T-helper 17 cell (primary cell): ENCODE measurements at regions not wholly inside any gene's neighbourhood (a gene's known extent, or its start where the extent isn't known, plus 50 kb on each side); places are given as distances from the start of the nearest gene placed in this dataset.

ENCODE experiments used
- ATAC-seq: fragments of 150-1000 bp; cut with Tn5 transposase; 2 replicates; pipeline ENCODE4 v1.10.0; 2021; ENCODE audit warnings: mild to moderate bottlenecking, moderate library complexity
- DNase-seq, 3 donors: peaks; one replicate each; pipeline versions ENCODE4 v3.0.0 to v3.0.0-alpha.2; 2020 to 2021
- H3K9me3 ChIP-seq: one replicate; pipeline ENCODE4 v1.7.0; 2013; ENCODE audit warnings: low read length, mild to moderate bottlenecking; ENCODE audit not compliant: control insufficient read depth, poor library complexity, severe bottlenecking
- H3K27ac Mint-ChIP-seq: one replicate; pipeline ENCODE4 v1.8.0; 2022; ENCODE audit warnings: mild to moderate bottlenecking, moderate library complexity, mixed read lengths
- H3K27me3 Mint-ChIP-seq: one replicate; pipeline ENCODE4 v1.8.0; 2022; ENCODE audit warnings: mixed read lengths
- H3K36me3 Mint-ChIP-seq: one replicate; pipeline ENCODE4 v1.8.0; 2022; ENCODE audit warnings: low read depth, mixed read lengths
- H3K4me1 Mint-ChIP-seq: one replicate; pipeline ENCODE4 v1.8.0; 2022; ENCODE audit warnings: mild to moderate bottlenecking, mixed read lengths
- H3K4me3 Mint-ChIP-seq: one replicate; pipeline ENCODE4 v1.8.0; 2022; ENCODE audit warnings: mild to moderate bottlenecking, moderate library complexity, mixed read lengths

- no peak overlapping the region for H3K27ac Mint-ChIP-seq
- H3K4me1 Mint-ChIP-seq = no peaks in the 10 kb centered on the region
- DNase-seq (no peak), ATAC-seq (no peak)
- H3K27me3 Mint-ChIP-seq = no peaks in the 10 kb centered on the region
- H3K9me3 ChIP-seq = peaks cover 2% of the 10 kb centered on the region
- no peaks in the 10 kb centered on the region for H3K36me3 Mint-ChIP-seq
- H3K4me3 Mint-ChIP-seq = no peak overlapping the region
Measured at GRCh38 chr19:28238270-28238820, 974.6 kb downstream of the UQCRFS1 start.

GRCh38 chr19:28235606-28236125, 977.3 kb downstream of the UQCRFS1 start:
- H3K36me3 Mint-ChIP-seq = no peaks in the 10 kb centered on the region
- no peak overlapping the region for H3K4me3 Mint-ChIP-seq
- ATAC-seq (no peak), DNase-seq (no peak)
- peaks cover 2% of the 10 kb centered on the region for H3K9me3 ChIP-seq
- H3K27ac Mint-ChIP-seq = no peak overlapping the region
- no peaks in the 10 kb centered on the region for H3K4me1 Mint-ChIP-seq
- H3K27me3 Mint-ChIP-seq = no peaks in the 10 kb centered on the region

GRCh38 chr19:28234637-28235036, 978.3 kb downstream of the UQCRFS1 start:
- ATAC-seq = no peak
- no peak overlapping the region for H3K4me3 Mint-ChIP-seq
- H3K27me3 Mint-ChIP-seq = no peaks in the 10 kb centered on the region

GRCh38 chr19:28228854-28229253, 984.1 kb downstream of the UQCRFS1 start:
- Mint-ChIP-seq H3K27ac (no peak overlapping the region), H3K4me3 (no peak overlapping the region), H3K36me3 (no peaks in the 10 kb centered on the region), H3K4me1 (no peaks in the 10 kb centered on the region), H3K27me3 (no peaks in the 10 kb centered on the region)
- no peak for DNase-seq
- H3K9me3 ChIP-seq = no peaks in the 10 kb centered on the region
- ATAC-seq = no peak

More at GRCh38 chr19:28234637-28235036, 978.3 kb downstream of the UQCRFS1 start:
- Mint-ChIP-seq H3K4me1 (no peaks in the 10 kb centered on the region), H3K36me3 (no peaks in the 10 kb centered on the region), H3K27ac (no peak overlapping the region)
- peaks cover 2% of the 10 kb centered on the region for H3K9me3 ChIP-seq
- no peak for DNase-seq

- H3K9me3 ChIP-seq = no peaks in the 10 kb centered on the region
- DNase-seq (no peak), ATAC-seq (no peak)
- no peak overlapping the region for H3K4me3 Mint-ChIP-seq
- H3K4me1 Mint-ChIP-seq = no peaks in the 10 kb centered on the region
- no peaks in the 10 kb centered on the region for H3K36me3 Mint-ChIP-seq
- H3K27me3 Mint-ChIP-seq = no peaks in the 10 kb centered on the region
- H3K27ac Mint-ChIP-seq = no peak overlapping the region
Measured at GRCh38 chr19:28224441-28224840, 988.5 kb downstream of the UQCRFS1 start.

GRCh38 chr19:28221736-28222135, 991.2 kb downstream of the UQCRFS1 start:
- H3K36me3 Mint-ChIP-seq = no peaks in the 10 kb centered on the region
- H3K9me3 ChIP-seq = peaks cover 2% of the 10 kb centered on the region
- H3K4me1 Mint-ChIP-seq = no peaks in the 10 kb centered on the region
- H3K27me3 Mint-ChIP-seq = no peaks in the 10 kb centered on the region
- H3K27ac Mint-ChIP-seq = no peak overlapping the region
- no peak overlapping the region for H3K4me3 Mint-ChIP-seq
- DNase-seq (no peak), ATAC-seq (no peak)

- ATAC-seq (no peak), DNase-seq (no peak)
- Mint-ChIP-seq H3K36me3 (no peaks in the 10 kb centered on the region), H3K27me3 (no peaks in the 10 kb centered on the region), H3K4me3 (no peak overlapping the region), H3K4me1 (no peaks in the 10 kb centered on the region), H3K27ac (no peak overlapping the region)
- H3K9me3 ChIP-seq = peaks cover 2% of the 10 kb centered on the region
Measured at GRCh38 chr19:28218728-28219127, 994.2 kb downstream of the UQCRFS1 start.

GRCh38 chr19:28217022-28217421, 995.9 kb downstream of the UQCRFS1 start:
- peaks cover 2% of the 10 kb centered on the region for H3K9me3 ChIP-seq
- ATAC-seq = no peak
- Mint-ChIP-seq H3K36me3 (no peaks in the 10 kb centered on the region), H3K27me3 (no peaks in the 10 kb centered on the region), H3K4me1 (no peaks in the 10 kb centered on the region), H3K4me3 (no peak overlapping the region), H3K27ac (no peak overlapping the region)
- no peak for DNase-seq

- DNase-seq (no peak), ATAC-seq (no peak)
- H3K27ac Mint-ChIP-seq = no peak overlapping the region
- H3K9me3 ChIP-seq = peaks cover 2% of the 10 kb centered on the region
- H3K4me1 Mint-ChIP-seq = no peaks in the 10 kb centered on the region
- H3K36me3 Mint-ChIP-seq = no peaks in the 10 kb centered on the region
- no peak overlapping the region for H3K4me3 Mint-ChIP-seq
- no peaks in the 10 kb centered on the region for H3K27me3 Mint-ChIP-seq
Measured at GRCh38 chr19:28213470-28214082, 999.4 kb downstream of the UQCRFS1 start.

- H3K27ac Mint-ChIP-seq = no peak overlapping the region
- H3K36me3 Mint-ChIP-seq = no peaks in the 10 kb centered on the region
- H3K27me3 Mint-ChIP-seq = no peaks in the 10 kb centered on the region
- DNase-seq (no peak), ATAC-seq (no peak)
- no peaks in the 10 kb centered on the region for H3K9me3 ChIP-seq
- H3K4me1 Mint-ChIP-seq = no peaks in the 10 kb centered on the region
- H3K4me3 Mint-ChIP-seq = no peak overlapping the region
Measured at GRCh38 chr19:28210886-28211285, 1002.1 kb downstream of the UQCRFS1 start.

- no peaks in the 10 kb centered on the region for H3K4me1 Mint-ChIP-seq
- no peak for DNase-seq
- H3K36me3 Mint-ChIP-seq = no peaks in the 10 kb centered on the region
- H3K27ac Mint-ChIP-seq = no peak overlapping the region
- ATAC-seq = no peak
- H3K27me3 Mint-ChIP-seq = no peaks in the 10 kb centered on the region
- H3K9me3 ChIP-seq = no peaks in the 10 kb centered on the region
- no peak overlapping the region for H3K4me3 Mint-ChIP-seq
Measured at GRCh38 chr19:28208745-28209144, 1004.2 kb downstream of the UQCRFS1 start.

GRCh38 chr19:28207244-28207643, 1005.7 kb downstream of the UQCRFS1 start:
- Mint-ChIP-seq H3K4me3 (no peak overlapping the region), H3K27me3 (no peaks in the 10 kb centered on the region), H3K4me1 (no peaks in the 10 kb centered on the region), H3K27ac (no peak overlapping the region), H3K36me3 (no peaks in the 10 kb centered on the region)
- ATAC-seq (no peak), DNase-seq (no peak)
- H3K9me3 ChIP-seq = no peaks in the 10 kb centered on the region

GRCh38 chr19:28201462-28201943, 1011.4 kb downstream of the UQCRFS1 start:
- no peak for ATAC-seq
- H3K36me3 Mint-ChIP-seq = no peaks in the 10 kb centered on the region
- DNase-seq = no peak
- no peaks in the 10 kb centered on the region for H3K9me3 ChIP-seq
- H3K27ac Mint-ChIP-seq = no peak overlapping the region
- H3K4me3 Mint-ChIP-seq = no peak overlapping the region
- H3K4me1 Mint-ChIP-seq = no peaks in the 10 kb centered on the region
- H3K27me3 Mint-ChIP-seq = no peaks in the 10 kb centered on the region

- Mint-ChIP-seq H3K4me3 (no peak overlapping the region), H3K27ac (no peak overlapping the region), H3K36me3 (no peaks in the 10 kb centered on the region), H3K27me3 (no peaks in the 10 kb centered on the region), H3K4me1 (no peaks in the 10 kb centered on the region)
- ATAC-seq = no peak
- H3K9me3 ChIP-seq = no peaks in the 10 kb centered on the region
- DNase-seq = no peak
Measured at GRCh38 chr19:28199323-28199722, 1013.6 kb downstream of the UQCRFS1 start.
